PC-3 (cell line): ENCODE measurements at regions not wholly inside any gene's neighbourhood (a gene's known extent, or its start where the extent isn't known, plus 50 kb on each side); places are given as distances from the start of the nearest gene placed in this dataset.

Experiments used
- ATAC-seq: fragments of 200-7000 bp; cut with Tn5 transposase; 2 replicates; pipeline ENCODE4 v1.9.1; 2020; ENCODE audit warnings: mild to moderate bottlenecking, moderate library complexity
- BruUV-seq: library from RNA; stranded (reverse); fragments of 400-500 nt; replicated peaks from 2 replicates; lab custom pipeline; 2021; lab: Mats Ljungman, UMichigan
- CTCF ChIA-PET: fragments of 300-600 bp; sonication (Branson Sonifier 250); formaldehyde crosslinking; loops from one replicate; lab custom pipeline; 2022; ENCODE audit warnings: antibody characterized with exemption; lab: Charles Lee
- POLR2A ChIA-PET: fragments of 300-600 bp; sonication (Branson Sonifier 250); formaldehyde crosslinking; loops from one replicate; lab custom pipeline; 2022; ENCODE audit warnings: antibody characterized with exemption; ENCODE audit not compliant: unreplicated experiment; lab: Charles Lee
- DNase-seq: peaks from one replicate; pipeline ENCODE4 v3.0.0-alpha.2; 2015
- H2AFZ ChIP-seq: fragments of 300-600 bp; sonication (generic); 2 replicates; pipeline ENCODE4 v1.6.0; 2016; ENCODE audit warnings: antibody characterized with exemption, low read length
- H3F3A ChIP-seq: fragments of 300-600 bp; sonication (generic); one replicate; pipeline ENCODE4 v1.6.0; 2017; ENCODE audit warnings: antibody characterized with exemption, low read length, control low read depth, mild to moderate bottlenecking; ENCODE audit not compliant: unreplicated experiment
- H3K27ac ChIP-seq: fragments of 300-600 bp; sonication (generic); 2 replicates; pipeline ENCODE4 v1.5.1; 2016; ENCODE audit warnings: mild to moderate bottlenecking, low read length
- H3K27me3 ChIP-seq: fragments of 300-600 bp; sonication (generic); 2 replicates; pipeline ENCODE4 v1.6.1; 2016; ENCODE audit warnings: low read length, mixed read lengths
- H3K36me3 ChIP-seq: fragments of 300-600 bp; sonication (generic); 2 replicates; pipeline ENCODE4 v1.6.1; 2016; ENCODE audit warnings: low read depth, mixed run types, low read length, mixed read lengths
- H3K4me1 ChIP-seq: fragments of 300-600 bp; sonication (generic); 2 replicates; pipeline ENCODE4 v1.5.1; 2016; ENCODE audit warnings: low read length; ENCODE audit not compliant: insufficient read depth
- H3K4me2 ChIP-seq: fragments of 300-600 bp; sonication (generic); 2 replicates; pipeline ENCODE4 v1.6.0; 2016; ENCODE audit warnings: low read length
- H3K4me3 ChIP-seq: fragments of 300-600 bp; sonication (generic); 2 replicates; pipeline ENCODE4 v1.5.1; 2016; ENCODE audit warnings: mild to moderate bottlenecking, low read length, mixed read lengths
- H3K79me2 ChIP-seq: fragments of 300-600 bp; sonication (generic); 2 replicates; pipeline ENCODE4 v1.6.1; 2017; ENCODE audit warnings: low read length, mixed read lengths
- H3K9ac ChIP-seq: fragments of 300-600 bp; sonication (generic); 2 replicates; pipeline ENCODE4 v1.6.0; 2016; ENCODE audit warnings: mild to moderate bottlenecking, low read length
- H3K9me2 ChIP-seq: fragments of 300-600 bp; sonication (generic); replicated peaks from 2 replicates; pipeline ENCODE4 v1.6.1; 2016; ENCODE audit warnings: mixed run types, low read length, mixed read lengths
- H3K9me3 ChIP-seq: fragments of 300-600 bp; sonication (generic); 2 replicates; pipeline ENCODE4 v1.6.1; 2016; ENCODE audit warnings: low read length, mixed read lengths
- H4K20me1 ChIP-seq: fragments of 300-600 bp; sonication (generic); 2 replicates; pipeline ENCODE4 v1.6.1; 2016; ENCODE audit warnings: low read length, mixed read lengths
- CTCF ChIP-seq: fragments of 300-600 bp; sonication (generic); conservative IDR thresholded peaks from 2 replicates; pipeline ENCODE4 v1.5.1; 2017; ENCODE audit warnings: antibody characterized with exemption, low read depth, mild to moderate bottlenecking, low read length
- EZH2 ChIP-seq: fragments of 300-600 bp; sonication (generic); IDR thresholded peaks from one replicate; pipeline ENCODE4 v1.6.1; 2017; ENCODE audit warnings: antibody characterized with exemption, mild to moderate bottlenecking, low read length; ENCODE audit not compliant: unreplicated experiment
- EZH2phosphoT487 ChIP-seq: fragments of 300-600 bp; sonication (generic); IDR thresholded peaks from 2 replicates; pipeline ENCODE4 v1.6.1; 2018; ENCODE audit warnings: mild to moderate bottlenecking, antibody characterized with exemption, low read length, borderline replicate concordance
- intact Hi-C: fragments of 100-400 bp; cut with micrococcal nuclease; formaldehyde crosslinking; loops from 2 replicates; pipeline ENCODE4 v1.9.0; 2023

GRCh38 chrX:36583674-36584073, 424.5 kb upstream of the FAM47C start:
- TF ChIP-seq CTCF (no peak), EZH2 (no peak), EZH2phosphoT487 (no peak)
- no peak overlapping the region for H3K27ac ChIP-seq
- no peaks in the 10 kb centered on the region for H3K9me3 ChIP-seq
- H3F3A ChIP-seq = no peaks in the 10 kb centered on the region
- no peak overlapping the region for H3K9ac ChIP-seq
- H3K9me2 ChIP-seq = no peaks in the 10 kb centered on the region
- ATAC-seq = no peak
- H3K4me2 ChIP-seq = no peak overlapping the region
- DNase-seq = peak; percentile 4
- no TSS peak for BruUV-seq
- no peaks in the 10 kb centered on the region for H3K4me1 ChIP-seq
- POLR2A ChIA-PET = no interaction called here
- H2AFZ ChIP-seq = no peak overlapping the region
- no peak overlapping the region for H3K4me3 ChIP-seq
- no peaks in the 10 kb centered on the region for H3K79me2 ChIP-seq
- CTCF ChIA-PET = no interaction called here
- no peaks in the 10 kb centered on the region for H3K36me3 ChIP-seq
- no peaks in the 10 kb centered on the region for H3K27me3 ChIP-seq
- no peaks in the 10 kb centered on the region for H4K20me1 ChIP-seq
- intact Hi-C loops = no loop called here

- Histone ChIP-seq H3K36me3 (no peaks in the 10 kb centered on the region), H3K4me2 (peak overlapping the region; percentile 58), H3K4me3 (peak overlapping the region; percentile 16; the same call in 1 of the 2 replicates), H3K9me3 (no peaks in the 10 kb centered on the region), H3F3A (no peaks in the 10 kb centered on the region), H3K79me2 (no peaks in the 10 kb centered on the region), H3K9me2 (no peaks in the 10 kb centered on the region), H2AFZ (no peak overlapping the region), H4K20me1 (no peaks in the 10 kb centered on the region), H3K27me3 (no peaks in the 10 kb centered on the region), H3K9ac (0 out of 2 replicates have a peak overlapping the region, but pooled peaks have one; percentile 16), H3K4me1 (0 out of 2 replicates have a peak, but pooled peaks cover 4% of the 10 kb centered on the region), H3K27ac (peak overlapping the region; percentile 84)
- no TSS peak for BruUV-seq
- ChIA-PET POLR2A (no interaction called here), CTCF (no interaction called here)
- ATAC-seq (no peak), DNase-seq (peak; percentile 58)
- TF ChIP-seq EZH2phosphoT487 = no peak
- TF ChIP-seq EZH2 = no peak
- TF ChIP-seq CTCF = no peak
- intact Hi-C loops = no loop called here
Observed at GRCh38 chrX:36609616-36610585, 398.3 kb upstream of the FAM47C start.

GRCh38 chrX:36626898-36627297, 381.3 kb upstream of the FAM47C start:
- Histone ChIP-seq H3K79me2 (no peaks in the 10 kb centered on the region), H4K20me1 (no peaks in the 10 kb centered on the region), H3K9ac (no peak overlapping the region), H3K9me2 (no peaks in the 10 kb centered on the region), H3K27ac (no peak overlapping the region), H3K4me1 (no peaks in the 10 kb centered on the region), H3K36me3 (no peaks in the 10 kb centered on the region), H3F3A (no peaks in the 10 kb centered on the region), H3K4me3 (no peak overlapping the region), H3K4me2 (no peak overlapping the region), H3K9me3 (no peaks in the 10 kb centered on the region), H2AFZ (no peak overlapping the region), H3K27me3 (no peaks in the 10 kb centered on the region)
- no TSS peak for BruUV-seq
- no peak for DNase-seq
- POLR2A ChIA-PET = no interaction called here
- intact Hi-C loops = no loop called here
- TF ChIP-seq EZH2 (no peak), CTCF (no peak), EZH2phosphoT487 (no peak)
- CTCF ChIA-PET = no interaction called here
- ATAC-seq = no peak
